ENCODE measurements at regions not wholly inside any gene's neighbourhood (a gene's known extent, or its start where the extent isn't known, plus 50 kb on each side); places are given as distances from the start of the nearest gene placed in this dataset.

- TF ChIP-seq MCM3 (IDR thresholded peaks at IDR 0.05) (no peak), HNRNPLL (IDR thresholded peaks at IDR 0.05; ENCODE audit: low read depth, low read length, poor library complexity, severe bottlenecking) (no peak), ZNF436 (CRISPR knock-in tag; IDR thresholded peaks at IDR 0.05) (no peak), NUFIP1 (IDR thresholded peaks at IDR 0.05; ENCODE audit: partially characterized antibody) (no peak), ESRRA (IDR thresholded peaks at IDR 0.05; ENCODE audit: borderline replicate concordance, low read depth) (no peak), FOXA3 (CRISPR knock-in tag; conservative IDR thresholded peaks at IDR 0.05 in 1 of 2, IDR thresholded peaks at IDR 0.05 in 1 of 2) (no peak), ZNF707 (CRISPR knock-in tag; conservative IDR thresholded peaks at IDR 0.05) (no peak), RAD21 (CRISPR knock-in tag; conservative IDR thresholded peaks at IDR 0.05 in 1 of 2, IDR thresholded peaks at IDR 0.05 in 1 of 2) (no peak), MXI1 (IDR thresholded peaks at IDR 0.05; ENCODE audit: low read depth, low read length) (no peak), FOSL1 (tag; conservative IDR thresholded peaks at IDR 0.05) (peak; percentile 57), MEIS2 (IDR thresholded peaks at IDR 0.05; ENCODE audit: partially characterized antibody) (no peak), STAT5A (IDR thresholded peaks at IDR 0.05; ENCODE audit: borderline replicate concordance, low read length) (peak; percentile 30; the same call in 1 of the 2 replicates)
Observed at GRCh38 chr6:84508981-84509380, 255.4 kb downstream of the TBX18 start (continued).

- H3K9me1 ChIP-seq (ENCODE audit: control insufficient read depth, insufficient read depth, low read length), result no peaks in the 10 kb centered on the region
- POLR2A ChIA-PET, result no interaction called here
- in situ Hi-C loops (cut with MboI), result no loop called here
- no peak for DNase-seq (ENCODE audit: extremely low read depth in 1 of 4, low spot score in 3 of 4)
- no peak overlapping the region for H3K4me3 ChIP-seq
- no peak overlapping the region for H3K9ac ChIP-seq (ENCODE audit: insufficient read depth in 1 of 2, low read depth in 2 of 2, low read length in 2 of 2)
- H3K4me2 ChIP-seq (ENCODE audit: insufficient read depth, low read length), result no peak overlapping the region
- H3K27ac ChIP-seq (ENCODE audit: extremely low read depth, low read depth, low read length), result no peak overlapping the region
- no peak overlapping the region for H2AFZ ChIP-seq (ENCODE audit: low read depth, low read length)
- no peaks in the 10 kb centered on the region for H3K27me3 ChIP-seq (ENCODE audit: control insufficient read depth in 2 of 2, insufficient read depth in 2 of 2, low read length in 2 of 2)
- no peak for ATAC-seq
- no peaks in the 10 kb centered on the region for H4K20me1 ChIP-seq (replicated peaks; ENCODE audit: control insufficient read depth, insufficient read depth, low read length)
- intact Hi-C loops (cut with micrococcal nuclease), result no loop called here
- H3K9me3 ChIP-seq (replicated peaks; ENCODE audit: control insufficient read depth, insufficient read depth, low read depth, low read length), result no peaks in the 10 kb centered on the region
- no peaks in the 10 kb centered on the region for H3K79me2 ChIP-seq (ENCODE audit: control insufficient read depth, insufficient read depth, low read length)
- CTCF ChIA-PET (ENCODE audit: low intra/inter-chr PET ratio), result no interaction called here
- FAIRE-seq, result no peak
- no peaks in the 10 kb centered on the region for H3K36me3 ChIP-seq (ENCODE audit: control insufficient read depth, insufficient read depth, low read length)
- BruUV-seq (replicated peaks), result no TSS peak
- H3K4me1 ChIP-seq (replicated peaks in 1 of 2; ENCODE audit: control insufficient read depth in 2 of 2, insufficient read depth in 2 of 2, low read length in 2 of 2), result no peaks in the 10 kb centered on the region
- TF ChIP-seq ZNF695 (CRISPR knock-in tag; IDR thresholded peaks at IDR 0.05) (no peak), DMBX1 (CRISPR knock-in tag; IDR thresholded peaks at IDR 0.05; ENCODE audit: borderline replicate concordance) (no peak), ZNF75A (CRISPR knock-in tag; IDR thresholded peaks at IDR 0.05) (no peak), CREM (IDR thresholded peaks at IDR 0.05; ENCODE audit: low read depth) (no peak), BCOR (IDR thresholded peaks at IDR 0.05) (no peak), BACH1 (tag; IDR thresholded peaks at IDR 0.05) (no peak), MLX (CRISPR knock-in tag; conservative IDR thresholded peaks at IDR 0.05) (no peak), ZHX1 (conservative IDR thresholded peaks at IDR 0.05; ENCODE audit: low read length) (no peak), HMG20B (CRISPR knock-in tag; IDR thresholded peaks at IDR 0.05) (no peak), ZKSCAN8 (CRISPR knock-in tag; IDR thresholded peaks at IDR 0.05) (no peak), NBN (IDR thresholded peaks at IDR 0.05; ENCODE audit: low read depth) (no peak)
Observed at GRCh38 chr6:84508334-84508733, 256.1 kb downstream of the TBX18 start.

All from K562 (cell line).